Left lung (tissue), 4 donors: ENCODE measurements at regions not wholly inside any gene's neighbourhood (a gene's known extent, or its start where the extent isn't known, plus 50 kb on each side); places are given as distances from the start of the nearest gene placed in this dataset.

ENCODE experiments used
- ATAC-seq: fragments of 200-7000 bp; cut with Tn5 transposase; one replicate; pipeline ENCODE4 v1.9.1; 2020; ENCODE audit warnings: moderate library complexity
- DNase-seq, 4 donors: peaks; one replicate each; pipeline ENCODE4 v3.0.0-alpha.2; 2013 to 2020
- H3K27ac ChIP-seq, 2 donors: fragments of 200-600 bp; sonication (generic) in 1 of 2; one replicate each; pipeline versions ENCODE4 v1.5.0 to v1.8.0; 2020 to 2021
- H3K27me3 ChIP-seq, 2 donors: fragments of 200-600 bp; sonication (generic) in 1 of 2; one replicate each; pipeline versions ENCODE4 v1.5.0 to v1.8.0; 2020 to 2021
- H3K36me3 ChIP-seq, 2 donors: fragments of 200-600 bp; sonication (generic) in 1 of 2; one replicate each; pipeline versions ENCODE4 v1.5.0 to v1.8.0; 2020 to 2021
- H3K4me1 ChIP-seq, 2 donors: fragments of 200-600 bp; one replicate each; pipeline ENCODE4 v1.8.0; 2021
- H3K4me3 ChIP-seq, 2 donors: fragments of 200-600 bp; sonication (generic) in 1 of 2; one replicate each; pipeline versions ENCODE4 v1.5.0 to v1.8.0; 2020 to 2021; ENCODE audit warnings: mild to moderate bottlenecking in 1 of 2
- H3K9me3 ChIP-seq, 2 donors: fragments of 200-600 bp; sonication (generic) in 1 of 2; one replicate each; pipeline versions ENCODE4 v1.5.0 to v1.8.0; 2020 to 2021
- CTCF ChIP-seq, 2 donors: fragments of 200-600 bp; sonication (generic) in 1 of 2; IDR thresholded peaks; one replicate each; pipeline versions ENCODE4 v1.5.0 to v1.8.0; 2021; ENCODE audit warnings: antibody characterized with exemption in 2 of 2
- intact Hi-C, 2 donors: fragments of 100-400 bp; cut with DNase I; formaldehyde crosslinking; loops; one replicate each; pipeline versions ENCODE4 v1.11.2 to v1.14.2; 2022
- donor health status: DM: no; HTN: yes; CAD: no.
- donor health status: DM: no; HTN: no; CAD: no.

GRCh38 chr13:58919551-58919950 is 1244.2 kb downstream of the DIAPH3 start:
- Histone ChIP-seq H3K4me3 (no peak overlapping the region), H3K9me3 (no peaks in the 10 kb centered on the region), H3K4me1 (no peaks in the 10 kb centered on the region), H3K27ac (no peak overlapping the region), H3K36me3 (no peaks in the 10 kb centered on the region), H3K27me3 (no peaks in the 10 kb centered on the region)
- ATAC-seq (no peak), DNase-seq (no peak)
- intact Hi-C loops: no loop called here
- TF ChIP-seq CTCF (IDR thresholded peaks at IDR 0.05): no peak

GRCh38 chr13:58921129-58921528 is 1242.6 kb downstream of the DIAPH3 start:
- ATAC-seq (no peak), DNase-seq (no peak)
- H3K36me3 ChIP-seq: no peaks in the 10 kb centered on the region

GRCh38 chr13:58926858-58927257 is 1236.9 kb downstream of the DIAPH3 start:
- Histone ChIP-seq H3K27ac (no peak overlapping the region), H3K36me3 (no peaks in the 10 kb centered on the region), H3K4me3 (no peak overlapping the region), H3K4me1 (no peaks in the 10 kb centered on the region), H3K9me3 (no peaks in the 10 kb centered on the region), H3K27me3 (no peaks in the 10 kb centered on the region)
- no peak for TF ChIP-seq CTCF (IDR thresholded peaks at IDR 0.05)
- intact Hi-C loops: no loop called here
- DNase-seq (no peak), ATAC-seq (no peak)

More at GRCh38 chr13:58921129-58921528, 1242.6 kb downstream of the DIAPH3 start:
- Histone ChIP-seq H3K27me3 (no peaks in the 10 kb centered on the region), H3K4me1 (no peaks in the 10 kb centered on the region), H3K9me3 (no peaks in the 10 kb centered on the region), H3K4me3 (no peak overlapping the region), H3K27ac (no peak overlapping the region)
- intact Hi-C loops: no loop called here
- TF ChIP-seq CTCF (IDR thresholded peaks at IDR 0.05): no peak

GRCh38 chr13:58933475-58933874 is 1230.3 kb downstream of the DIAPH3 start:
- no peak for DNase-seq
- H3K9me3 ChIP-seq: peaks cover 0 to 7% of the 10 kb centered on the region in 2 donors
- H3K27ac ChIP-seq: no peak overlapping the region
- intact Hi-C loops: no loop called here
- ATAC-seq: no peak
- H3K4me3 ChIP-seq: no peak overlapping the region
- no peak for TF ChIP-seq CTCF (IDR thresholded peaks at IDR 0.05)
- H3K36me3 ChIP-seq: no peaks in the 10 kb centered on the region
- no peaks in the 10 kb centered on the region for H3K27me3 ChIP-seq
- H3K4me1 ChIP-seq: no peaks in the 10 kb centered on the region

- Histone ChIP-seq H3K27me3 (no peaks in the 10 kb centered on the region), H3K27ac (no peak overlapping the region), H3K36me3 (no peaks in the 10 kb centered on the region), H3K9me3 (peaks cover 0 to 7% of the 10 kb centered on the region in 2 donors), H3K4me3 (no peak overlapping the region), H3K4me1 (no peaks in the 10 kb centered on the region)
- ATAC-seq: no peak
- no peak for DNase-seq
- intact Hi-C loops: no loop called here
- TF ChIP-seq CTCF (IDR thresholded peaks at IDR 0.05): no peak
These were observed 1228.0 kb downstream of the DIAPH3 start for GRCh38 chr13:58935689-58936088.
